GM18502 (cell line): ENCODE measurements at regions not wholly inside any gene's neighbourhood (a gene's known extent, or its start where the extent isn't known, plus 50 kb on each side); places are given as distances from the start of the nearest gene placed in this dataset.
"Not testable (repeated sequence)": the region's sequence is repeated elsewhere in the genome, so short reads cannot be mapped to it uniquely, and the experiment has no call there.

Experiments
- ATAC-seq: cut with Tn5 transposase; IDR thresholded peaks from one replicate; pipeline ENCODE4 v1.9.1; 2021; ENCODE audit warnings: mild to moderate bottlenecking; ENCODE audit not compliant: unreplicated experiment, poor library complexity

GRCh38 chr5:16987776-16988175 is 51.7 kb upstream of the MYO10 start:
- ATAC-seq: no peak

GRCh38 chr5:16990817-16991520 is 54.9 kb upstream of the MYO10 start:
- not testable (repeated sequence) for ATAC-seq

GRCh38 chr5:16992006-16992405 is 55.9 kb upstream of the MYO10 start:
- no peak for ATAC-seq

- no peak for ATAC-seq
Measured at GRCh38 chr5:16992444-16992843, 56.4 kb upstream of the MYO10 start.

GRCh38 chr5:16994565-16994964 is 58.5 kb upstream of the MYO10 start:
- no peak for ATAC-seq

GRCh38 chr5:16995372-16995771 is 59.3 kb upstream of the MYO10 start:
- ATAC-seq: no peak

- ATAC-seq: no peak
Measured at GRCh38 chr5:17000291-17000939, 64.3 kb upstream of the MYO10 start.

- no peak for ATAC-seq
Measured at GRCh38 chr5:17001428-17001827, 65.3 kb upstream of the MYO10 start.

- no peak for ATAC-seq
Measured at GRCh38 chr5:17004441-17005106, 68.5 kb upstream of the MYO10 start.

GRCh38 chr5:17005107-17005828 is 69.2 kb upstream of the MYO10 start:
- no peak for ATAC-seq

- ATAC-seq: no peak
Measured at GRCh38 chr5:17012289-17012688, 76.2 kb upstream of the MYO10 start.

GRCh38 chr5:17014686-17015085 is 78.6 kb upstream of the MYO10 start:
- ATAC-seq: no peak

GRCh38 chr5:17018871-17019270 is 82.8 kb upstream of the MYO10 start:
- ATAC-seq: no peak

GRCh38 chr5:17019324-17019723 is 83.2 kb upstream of the MYO10 start:
- no peak for ATAC-seq

GRCh38 chr5:17020678-17021601 is 84.9 kb upstream of the MYO10 start:
- ATAC-seq: no peak

- no peak for ATAC-seq
Measured at GRCh38 chr5:17021602-17021932, 85.5 kb upstream of the MYO10 start.

- no peak for ATAC-seq
Measured at GRCh38 chr5:17022296-17022695, 86.2 kb upstream of the MYO10 start.

- ATAC-seq: no peak
Measured at GRCh38 chr5:17024686-17025180, 88.6 kb upstream of the MYO10 start.

- ATAC-seq: not testable (repeated sequence)
Measured at GRCh38 chr5:17031659-17032277, 95.7 kb upstream of the MYO10 start.
